Esophagus squamous epithelium (tissue), 5 donors: ENCODE measurements at regions not wholly inside any gene's neighbourhood (a gene's known extent, or its start where the extent isn't known, plus 50 kb on each side); places are given as distances from the start of the nearest gene placed in this dataset.

Experiments used
- DNase-seq: peaks from one replicate; lab custom pipeline; 2025; lab: John Stamatoyannopoulos, UW
- H3K27ac ChIP-seq, 4 donors: fragments of 200-600 bp; sonication (generic); one replicate each; pipeline ENCODE4 v1.5.1; 2016 to 2019; ENCODE audit warnings: mild to moderate bottlenecking in 1 of 4
- H3K27me3 ChIP-seq, 4 donors: fragments of 200-600 bp; sonication (generic); 1 replicate in 3 of 4; 2 replicates in 1 of 4; pipeline versions ENCODE4 v1.5.1 to v1.6.0; 2017 to 2021; ENCODE audit warnings: antibody characterized with exemption in 1 of 4
- H3K36me3 ChIP-seq, 3 donors: fragments of 200-600 bp; sonication (generic); one replicate each; pipeline ENCODE4 v1.5.1; 2016 to 2019
- H3K4me1 ChIP-seq, 3 donors: fragments of 200-600 bp; sonication (generic); one replicate each; pipeline ENCODE4 v1.5.1; 2017 to 2019
- H3K4me3 ChIP-seq, 4 donors: fragments of 200-600 bp; sonication (generic); 1 replicate in 3 of 4; 2 replicates in 1 of 4; pipeline ENCODE4 v1.5.1; 2016 to 2019; ENCODE audit warnings: mild to moderate bottlenecking in 2 of 4, moderate library complexity in 1 of 4
- H3K9me3 ChIP-seq, 3 donors: fragments of 200-600 bp; sonication (generic); one replicate each; pipeline ENCODE4 v1.5.1; 2016 to 2019
- CTCF ChIP-seq, 6 experiments: fragments of 450-650 bp in 4 of 6; fragments of 200-600 bp in 2 of 6; sonication (generic) in 2 of 6; IDR thresholded peaks; one replicate each; pipeline ENCODE4 v1.5.1; 2016 to 2019; ENCODE audit warnings: antibody characterized with exemption in 6 of 6, mild to moderate bottlenecking in 4 of 6, moderate library complexity in 4 of 6
- POLR2A ChIP-seq, 4 donors: fragments of 450-650 bp; IDR thresholded peaks; one replicate each; pipeline ENCODE4 v1.6.1; 2017; ENCODE audit warnings: antibody characterized with exemption in 4 of 4, mild to moderate bottlenecking in 4 of 4, moderate library complexity in 3 of 4
- WGBS, 2 donors: methylation state at CpG; one replicate each; pipeline ENCODE4 v1.1.5; 2018; 5-methylcytosine and 5-hydroxymethylcytosine counted together
- intact Hi-C: fragments of 100-400 bp; cut with DNase I; formaldehyde crosslinking; loops from one replicate; pipeline ENCODE4 v1.15.0; 2022
- donor health status: DM: yes; HTN: yes; CAD: no.

GRCh38 chr7:32178677-32179366 is 108.6 kb upstream of the PDE1C start:
- intact Hi-C loops: no loop called here

GRCh38 chr7:32177232-32177631 is 107.0 kb upstream of the PDE1C start:
- no peaks in the 10 kb centered on the region for H3K36me3 ChIP-seq
- peaks cover 0 to 10% (median 0%) of the 10 kb centered on the region in 4 donors for H3K27me3 ChIP-seq
- H3K4me3 ChIP-seq: no peak overlapping the region
- H3K4me1 ChIP-seq: no peaks in the 10 kb centered on the region
- intact Hi-C loops: no loop called here
- no peak for TF ChIP-seq CTCF (IDR thresholded peaks at IDR 0.05)
- TF ChIP-seq POLR2A (IDR thresholded peaks at IDR 0.05): no peak
- DNase-seq: no peak
- H3K9me3 ChIP-seq: no peaks in the 10 kb centered on the region
- no peak overlapping the region for H3K27ac ChIP-seq
- WGBS, 2 donors: 68 to 83% methylated on average over 6 of the region's 6 CpGs

More at GRCh38 chr7:32178677-32179366, 108.6 kb upstream of the PDE1C start:
- H3K27me3 ChIP-seq: peaks cover 0 to 10% (median 0%) of the 10 kb centered on the region in 4 donors
- no peaks in the 10 kb centered on the region for H3K36me3 ChIP-seq
- H3K4me1 ChIP-seq: no peaks in the 10 kb centered on the region
- DNase-seq: no peak
- TF ChIP-seq POLR2A (IDR thresholded peaks at IDR 0.05) (no peak), CTCF (IDR thresholded peaks at IDR 0.05) (no peak)
- WGBS, 2 donors: 85 to 94% methylated on average over 7 of the region's 7 CpGs
- no peak overlapping the region for H3K27ac ChIP-seq
- H3K4me3 ChIP-seq: no peak overlapping the region
- H3K9me3 ChIP-seq: no peaks in the 10 kb centered on the region

GRCh38 chr7:32175099-32175498 is 104.9 kb upstream of the PDE1C start:
- H3K4me1 ChIP-seq: no peaks in the 10 kb centered on the region
- no peak for DNase-seq
- H3K27me3 ChIP-seq: peaks cover 0 to 13% (median 0%) of the 10 kb centered on the region in 4 donors
- H3K27ac ChIP-seq: no peak overlapping the region
- intact Hi-C loops: no loop called here
- 81 to 85% methylated on average over 2 of the region's 2 CpGs for WGBS, 2 donors
- H3K9me3 ChIP-seq: no peaks in the 10 kb centered on the region
- H3K4me3 ChIP-seq: no peak overlapping the region
- TF ChIP-seq CTCF (IDR thresholded peaks at IDR 0.05) (no peak), POLR2A (IDR thresholded peaks at IDR 0.05) (no peak)
- no peaks in the 10 kb centered on the region for H3K36me3 ChIP-seq

GRCh38 chr7:32171248-32171647 is 101.0 kb upstream of the PDE1C start:
- WGBS, 2 donors: 95 to 96% methylated on average over 2 of the region's 2 CpGs
- Histone ChIP-seq H3K4me1 (no peaks in the 10 kb centered on the region), H3K27ac (no peak overlapping the region), H3K4me3 (no peak overlapping the region), H3K9me3 (no peaks in the 10 kb centered on the region), H3K27me3 (peaks cover 0 to 2% (median 0%) of the 10 kb centered on the region in 4 donors), H3K36me3 (no peaks in the 10 kb centered on the region)
- DNase-seq: no peak
- intact Hi-C loops: no loop called here
- TF ChIP-seq CTCF (IDR thresholded peaks at IDR 0.05): no peak
- TF ChIP-seq POLR2A (IDR thresholded peaks at IDR 0.05): no peak

GRCh38 chr7:32170838-32171237 is 100.6 kb upstream of the PDE1C start:
- Histone ChIP-seq H3K27me3 (peaks cover 0 to 2% (median 0%) of the 10 kb centered on the region in 4 donors), H3K4me3 (no peak overlapping the region), H3K4me1 (no peaks in the 10 kb centered on the region), H3K9me3 (no peaks in the 10 kb centered on the region), H3K27ac (no peak overlapping the region), H3K36me3 (no peaks in the 10 kb centered on the region)
- no peak for TF ChIP-seq CTCF (IDR thresholded peaks at IDR 0.05)
- TF ChIP-seq POLR2A (IDR thresholded peaks at IDR 0.05): no peak
- 80 to 83% methylated on average over 1 of the region's 1 CpG for WGBS, 2 donors
- intact Hi-C loops: no loop called here
- DNase-seq: no peak
